SK-N-SH treated with all-trans-retinoic acid at 6 μM for 48 hours (cell line): ENCODE measurements at regions not wholly inside any gene's neighbourhood (a gene's known extent, or its start where the extent isn't known, plus 50 kb on each side); places are given as distances from the start of the nearest gene placed in this dataset.

ENCODE experiments used
- ATAC-seq: fragments of 200-7000 bp; cut with Tn5 transposase; 3 replicates; pipeline ENCODE4 v1.9.1; 2020; ENCODE audit warnings: mild to moderate bottlenecking, moderate library complexity
- ARNTL ChIP-seq: fragments of 450-650 bp; formaldehyde crosslinking; IDR thresholded peaks from 2 replicates; pipeline ENCODE4 v1.5.0; 2020; ENCODE audit warnings: low read depth, mild to moderate bottlenecking, moderate library complexity, borderline replicate concordance
- BACH2 ChIP-seq: fragments of 250-450 bp; sonication (Bioruptor Pico); IDR thresholded peaks from 2 replicates; pipeline ENCODE4 v1.9.0; 2021; ENCODE audit warnings: mild to moderate bottlenecking, borderline replicate concordance
- CREB5 ChIP-seq: fragments of 250-450 bp; sonication (Bioruptor Pico); IDR thresholded peaks from 2 replicates; pipeline ENCODE4 v1.5.1; 2020; ENCODE audit warnings: low read depth, mild to moderate bottlenecking, moderate library complexity
- CSDC2 ChIP-seq: fragments of 250-450 bp; sonication (Bioruptor Pico); IDR thresholded peaks from 2 replicates; pipeline ENCODE4 v1.5.0; 2020; ENCODE audit warnings: mild to moderate bottlenecking, moderate library complexity
- ESRRG ChIP-seq: fragments of 250-450 bp; sonication (Bioruptor Pico); IDR thresholded peaks from 2 replicates; pipeline ENCODE4 v1.6.1; 2021; ENCODE audit warnings: mild to moderate bottlenecking
- ISL1 ChIP-seq: fragments of 250-450 bp; sonication (Bioruptor Pico); IDR thresholded peaks from 2 replicates; pipeline ENCODE4 v2.1.2; 2022; ENCODE audit warnings: mild to moderate bottlenecking, moderate library complexity
- OSR1 ChIP-seq: fragments of 250-450 bp; sonication (Bioruptor Pico); IDR thresholded peaks from 2 replicates; pipeline ENCODE4 v1.8.0; 2022; ENCODE audit warnings: moderate library complexity, mild to moderate bottlenecking, inconsistent platforms
- PPARA ChIP-seq: fragments of 250-450 bp; sonication (Bioruptor Pico); IDR thresholded peaks from 2 replicates; pipeline ENCODE4 v1.5.0; 2020; ENCODE audit warnings: mild to moderate bottlenecking, borderline replicate concordance
- RARB ChIP-seq: fragments of 250-450 bp; sonication (Bioruptor Pico); IDR thresholded peaks from 2 replicates; pipeline ENCODE4 v1.8.0; 2021; ENCODE audit warnings: mild to moderate bottlenecking, moderate library complexity
- SNAI2 ChIP-seq: fragments of 250-450 bp; sonication (Bioruptor Pico); IDR thresholded peaks from 2 replicates; pipeline ENCODE4 v1.5.0; 2020; ENCODE audit warnings: mild to moderate bottlenecking, moderate library complexity
- TCF4 ChIP-seq: fragments of 250-450 bp; sonication (Bioruptor Pico); IDR thresholded peaks from 2 replicates; pipeline ENCODE4 v1.8.0; 2021; ENCODE audit warnings: mild to moderate bottlenecking, moderate library complexity, borderline replicate concordance
- TOX ChIP-seq: fragments of 250-450 bp; sonication (Bioruptor Pico); IDR thresholded peaks from 2 replicates; pipeline ENCODE4 v1.8.0; 2021; ENCODE audit warnings: mild to moderate bottlenecking, moderate library complexity, borderline replicate concordance
- ZC3H10 ChIP-seq: fragments of 250-450 bp; sonication (Bioruptor Pico); IDR thresholded peaks from 2 replicates; pipeline ENCODE4 v1.5.1; 2021; ENCODE audit warnings: mild to moderate bottlenecking, moderate library complexity
- ZFP3 ChIP-seq: fragments of 250-450 bp; sonication (Bioruptor Pico); IDR thresholded peaks from 2 replicates; pipeline ENCODE4 v1.5.0; 2020; ENCODE audit warnings: mild to moderate bottlenecking, moderate library complexity
- ZFP30 ChIP-seq: fragments of 450-650 bp; formaldehyde crosslinking; IDR thresholded peaks from 2 replicates; pipeline ENCODE4 v1.5.0; 2022; ENCODE audit warnings: mild to moderate bottlenecking, moderate library complexity
- ZNF565 ChIP-seq: fragments of 450-650 bp; formaldehyde crosslinking; conservative IDR thresholded peaks from 2 replicates; pipeline ENCODE4 v1.5.0; 2020; ENCODE audit warnings: low read depth, mild to moderate bottlenecking, moderate library complexity
- ZNF70 ChIP-seq: fragments of 450-650 bp; formaldehyde crosslinking; IDR thresholded peaks from 2 replicates; pipeline ENCODE4 v1.5.0; 2020; ENCODE audit warnings: mild to moderate bottlenecking, moderate library complexity
- ZNF8 ChIP-seq: fragments of 450-650 bp; formaldehyde crosslinking; IDR thresholded peaks from 2 replicates; pipeline ENCODE4 v1.5.0; 2020; ENCODE audit warnings: mild to moderate bottlenecking, moderate library complexity
- TF ChIP-seq, protein P1 (sequence below): fragments of 250-450 bp; sonication (Bioruptor Pico); IDR thresholded peaks from 2 replicates; pipeline ENCODE4 v1.5.0; 2020; ENCODE audit warnings: mild to moderate bottlenecking, moderate library complexity
- TF ChIP-seq, protein P2 (sequence below): fragments of 250-450 bp; sonication (Bioruptor Pico); IDR thresholded peaks from 2 replicates; pipeline ENCODE4 v1.5.1; 2021; ENCODE audit warnings: mild to moderate bottlenecking, moderate library complexity
- TF ChIP-seq, protein P3 (sequence below): fragments of 250-450 bp; sonication (Bioruptor Pico); IDR thresholded peaks from 2 replicates; pipeline ENCODE4 v1.8.0; 2020; ENCODE audit warnings: mild to moderate bottlenecking, moderate library complexity, borderline replicate concordance

- no peak for ATAC-seq
- TF ChIP-seq CSDC2 (CRISPR knock-in tag) (no peak), TCF4 (CRISPR knock-in tag) (no peak)
- TF ChIP-seq, protein P1, sequence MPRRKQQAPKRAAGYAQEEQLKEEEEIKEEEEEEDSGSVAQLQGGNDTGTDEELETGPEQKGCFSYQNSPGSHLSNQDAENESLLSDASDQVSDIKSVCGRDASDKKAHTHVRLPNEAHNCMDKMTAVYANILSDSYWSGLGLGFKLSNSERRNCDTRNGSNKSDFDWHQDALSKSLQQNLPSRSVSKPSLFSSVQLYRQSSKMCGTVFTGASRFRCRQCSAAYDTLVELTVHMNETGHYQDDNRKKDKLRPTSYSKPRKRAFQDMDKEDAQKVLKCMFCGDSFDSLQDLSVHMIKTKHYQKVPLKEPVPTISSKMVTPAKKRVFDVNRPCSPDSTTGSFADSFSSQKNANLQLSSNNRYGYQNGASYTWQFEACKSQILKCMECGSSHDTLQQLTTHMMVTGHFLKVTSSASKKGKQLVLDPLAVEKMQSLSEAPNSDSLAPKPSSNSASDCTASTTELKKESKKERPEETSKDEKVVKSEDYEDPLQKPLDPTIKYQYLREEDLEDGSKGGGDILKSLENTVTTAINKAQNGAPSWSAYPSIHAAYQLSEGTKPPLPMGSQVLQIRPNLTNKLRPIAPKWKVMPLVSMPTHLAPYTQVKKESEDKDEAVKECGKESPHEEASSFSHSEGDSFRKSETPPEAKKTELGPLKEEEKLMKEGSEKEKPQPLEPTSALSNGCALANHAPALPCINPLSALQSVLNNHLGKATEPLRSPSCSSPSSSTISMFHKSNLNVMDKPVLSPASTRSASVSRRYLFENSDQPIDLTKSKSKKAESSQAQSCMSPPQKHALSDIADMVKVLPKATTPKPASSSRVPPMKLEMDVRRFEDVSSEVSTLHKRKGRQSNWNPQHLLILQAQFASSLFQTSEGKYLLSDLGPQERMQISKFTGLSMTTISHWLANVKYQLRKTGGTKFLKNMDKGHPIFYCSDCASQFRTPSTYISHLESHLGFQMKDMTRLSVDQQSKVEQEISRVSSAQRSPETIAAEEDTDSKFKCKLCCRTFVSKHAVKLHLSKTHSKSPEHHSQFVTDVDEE, result no peak
Observed at GRCh38 chr15:91431041-91431715, 331.1 kb downstream of the SV2B start.

DNA sequence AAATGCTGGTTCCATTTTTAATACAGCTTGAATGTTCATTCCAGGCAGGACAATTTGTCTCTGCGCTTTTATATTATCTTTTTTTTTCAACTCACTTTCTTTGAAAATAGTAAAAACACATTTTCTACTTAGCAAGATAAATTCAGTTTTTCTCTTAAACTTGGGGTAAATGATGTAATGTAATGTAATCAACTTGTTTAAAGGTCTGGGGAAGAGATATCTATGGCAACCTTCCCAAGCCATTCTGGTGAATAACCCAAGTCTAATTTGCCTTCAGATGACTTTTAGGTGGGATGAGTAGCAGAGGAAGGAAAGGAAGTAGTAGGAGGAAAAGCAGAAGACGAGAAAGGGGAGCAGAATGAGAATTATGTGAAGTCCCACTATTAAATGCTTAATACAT lies 335.1 kb downstream of the SV2B start:
- ATAC-seq, result no peak
- no peak for TF ChIP-seq ZFP3
- no peak for TF ChIP-seq ZNF70 (CRISPR knock-in tag)
- TF ChIP-seq BACH2 (CRISPR knock-in tag), result no peak
- TF ChIP-seq, protein P1, result no peak
- no peak for TF ChIP-seq ZFP30 (CRISPR knock-in tag)
- TF ChIP-seq, protein P2, sequence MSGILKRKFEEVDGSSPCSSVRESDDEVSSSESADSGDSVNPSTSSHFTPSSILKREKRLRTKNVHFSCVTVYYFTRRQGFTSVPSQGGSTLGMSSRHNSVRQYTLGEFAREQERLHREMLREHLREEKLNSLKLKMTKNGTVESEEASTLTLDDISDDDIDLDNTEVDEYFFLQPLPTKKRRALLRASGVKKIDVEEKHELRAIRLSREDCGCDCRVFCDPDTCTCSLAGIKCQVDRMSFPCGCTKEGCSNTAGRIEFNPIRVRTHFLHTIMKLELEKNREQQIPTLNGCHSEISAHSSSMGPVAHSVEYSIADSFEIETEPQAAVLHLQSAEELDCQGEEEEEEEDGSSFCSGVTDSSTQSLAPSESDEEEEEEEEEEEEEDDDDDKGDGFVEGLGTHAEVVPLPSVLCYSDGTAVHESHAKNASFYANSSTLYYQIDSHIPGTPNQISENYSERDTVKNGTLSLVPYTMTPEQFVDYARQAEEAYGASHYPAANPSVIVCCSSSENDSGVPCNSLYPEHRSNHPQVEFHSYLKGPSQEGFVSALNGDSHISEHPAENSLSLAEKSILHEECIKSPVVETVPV (CRISPR knock-in tag), result no peak
- no peak for TF ChIP-seq SNAI2
- no peak for TF ChIP-seq ISL1
- TF ChIP-seq OSR1, result no peak
- TF ChIP-seq ZC3H10, result no peak
- TF ChIP-seq ESRRG, result no peak
- TF ChIP-seq RARB (CRISPR knock-in tag), result no peak
- no peak for TF ChIP-seq PPARA
- TF ChIP-seq ZNF8, result no peak
- no peak for TF ChIP-seq CSDC2 (CRISPR knock-in tag)

DNA sequence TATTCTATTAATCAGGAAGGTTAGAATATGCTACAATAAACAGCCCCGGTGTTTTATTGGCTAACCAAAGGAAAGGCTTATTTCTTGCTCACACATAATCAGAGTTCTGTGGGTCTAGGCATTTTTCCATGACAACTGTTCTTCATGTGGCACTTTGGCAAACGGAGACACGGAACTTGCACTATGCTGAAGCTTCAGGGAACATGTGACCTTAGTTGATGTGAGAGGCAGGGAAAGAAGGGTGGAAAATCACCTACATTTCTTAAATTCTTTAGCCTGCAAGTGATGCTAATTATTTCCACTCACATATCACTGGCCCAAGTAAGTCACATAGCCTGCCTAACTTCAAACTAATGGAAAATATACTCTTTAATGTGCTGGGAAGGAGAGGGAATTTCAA lies 344.6 kb downstream of the SV2B start:
- ATAC-seq, result no peak
- no peak for TF ChIP-seq ZC3H10
- TF ChIP-seq ZNF565 (CRISPR knock-in tag), result no peak
- TF ChIP-seq BACH2 (CRISPR knock-in tag), result no peak
- TF ChIP-seq ZNF70 (CRISPR knock-in tag), result no peak
- TF ChIP-seq, protein P1, result no peak
- no peak for TF ChIP-seq ZFP30 (CRISPR knock-in tag)
- no peak for TF ChIP-seq TOX (CRISPR knock-in tag)
- TF ChIP-seq CREB5, result no peak
- no peak for TF ChIP-seq ARNTL (CRISPR knock-in tag)
- no peak for TF ChIP-seq TCF4 (CRISPR knock-in tag)
- TF ChIP-seq, protein P2 (CRISPR knock-in tag), result no peak
- TF ChIP-seq SNAI2, result no peak
- TF ChIP-seq PPARA, result no peak
- TF ChIP-seq ZFP3, result no peak
- TF ChIP-seq ZNF8, result no peak
- TF ChIP-seq, protein P3, sequence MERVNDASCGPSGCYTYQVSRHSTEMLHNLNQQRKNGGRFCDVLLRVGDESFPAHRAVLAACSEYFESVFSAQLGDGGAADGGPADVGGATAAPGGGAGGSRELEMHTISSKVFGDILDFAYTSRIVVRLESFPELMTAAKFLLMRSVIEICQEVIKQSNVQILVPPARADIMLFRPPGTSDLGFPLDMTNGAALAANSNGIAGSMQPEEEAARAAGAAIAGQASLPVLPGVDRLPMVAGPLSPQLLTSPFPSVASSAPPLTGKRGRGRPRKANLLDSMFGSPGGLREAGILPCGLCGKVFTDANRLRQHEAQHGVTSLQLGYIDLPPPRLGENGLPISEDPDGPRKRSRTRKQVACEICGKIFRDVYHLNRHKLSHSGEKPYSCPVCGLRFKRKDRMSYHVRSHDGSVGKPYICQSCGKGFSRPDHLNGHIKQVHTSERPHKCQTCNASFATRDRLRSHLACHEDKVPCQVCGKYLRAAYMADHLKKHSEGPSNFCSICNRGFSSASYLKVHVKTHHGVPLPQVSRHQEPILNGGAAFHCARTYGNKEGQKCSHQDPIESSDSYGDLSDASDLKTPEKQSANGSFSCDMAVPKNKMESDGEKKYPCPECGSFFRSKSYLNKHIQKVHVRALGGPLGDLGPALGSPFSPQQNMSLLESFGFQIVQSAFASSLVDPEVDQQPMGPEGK (CRISPR knock-in tag), result no peak
